PFSK-1 (cell line): ENCODE measurements at regions not wholly inside any gene's neighbourhood (a gene's known extent, or its start where the extent isn't known, plus 50 kb on each side); places are given as distances from the start of the nearest gene placed in this dataset.

Experiments
- FOXP2 ChIP-seq: optimal IDR thresholded peaks from 2 replicates; pipeline ENCODE3; 2011; ENCODE audit warnings: borderline replicate concordance, control low read depth, inconsistent platforms; ENCODE audit not compliant: insufficient read depth; ENCODE audit errors: extremely low read length, extremely low read depth
- POLR2AphosphoS5 ChIP-seq: IDR thresholded peaks from 2 replicates; pipeline ENCODE4 v1.6.1; 2012; ENCODE audit warnings: low read depth, mild to moderate bottlenecking, control low read depth, low read length, moderate library complexity
- SIN3A ChIP-seq: IDR thresholded peaks from 2 replicates; pipeline ENCODE4 v1.6.1; 2012; ENCODE audit warnings: mild to moderate bottlenecking, low read length, moderate library complexity, borderline replicate concordance; ENCODE audit not compliant: insufficient read depth
- TAF1 ChIP-seq: IDR thresholded peaks from 2 replicates; pipeline ENCODE4 v1.6.1; 2012; ENCODE audit warnings: low read length, control low read depth, borderline replicate concordance; ENCODE audit not compliant: insufficient read depth
- TF ChIP-seq, protein P1 (sequence below), 2 experiments: IDR thresholded peaks; 2 replicates each; pipeline versions ENCODE4 v1.6.1 to v1.8.0; 2011 to 2012; ENCODE audit warnings: low read depth in 2 of 2, low read length in 2 of 2, control low read depth in 1 of 2, inconsistent platforms in 1 of 2, mild to moderate bottlenecking in 1 of 2, moderate library complexity in 1 of 2; ENCODE audit not compliant: insufficient read depth in 1 of 2

DNA sequence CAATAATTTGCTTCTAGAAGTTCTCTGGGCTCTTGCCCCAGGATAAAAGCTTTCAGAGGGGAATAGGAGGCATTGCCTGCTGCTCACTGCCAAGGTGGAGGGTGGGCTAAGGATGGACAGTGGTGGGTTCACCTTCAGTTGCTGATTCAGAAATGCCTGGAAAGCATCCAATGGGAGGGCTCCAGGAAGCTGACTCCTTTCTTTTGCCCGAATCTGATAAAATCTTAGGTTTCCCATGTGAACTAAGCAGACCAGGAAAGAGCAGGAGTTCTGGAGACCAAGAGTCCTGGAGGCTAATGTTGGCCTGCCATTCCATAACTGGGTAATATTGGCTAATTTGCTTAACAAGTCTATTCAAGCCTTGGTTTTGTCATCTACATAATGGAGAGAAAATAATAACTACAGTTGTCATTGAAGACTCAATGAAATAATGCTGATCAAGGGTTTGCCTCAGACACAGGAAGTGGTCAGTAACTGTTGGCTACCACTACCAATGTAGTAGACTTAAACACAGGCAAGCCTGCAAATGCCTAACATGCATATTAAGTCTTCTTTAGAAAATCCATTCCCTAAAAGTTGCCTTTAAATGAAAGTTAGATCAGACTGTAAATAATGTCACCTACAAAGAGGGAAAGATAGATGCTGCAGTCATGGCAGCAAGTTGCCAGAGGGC is 528.4 kb upstream of the NBEA start:
- TF ChIP-seq POLR2AphosphoS5: no peak
- TF ChIP-seq SIN3A: no peak
- TF ChIP-seq FOXP2: no peak
- TF ChIP-seq, protein P1, sequence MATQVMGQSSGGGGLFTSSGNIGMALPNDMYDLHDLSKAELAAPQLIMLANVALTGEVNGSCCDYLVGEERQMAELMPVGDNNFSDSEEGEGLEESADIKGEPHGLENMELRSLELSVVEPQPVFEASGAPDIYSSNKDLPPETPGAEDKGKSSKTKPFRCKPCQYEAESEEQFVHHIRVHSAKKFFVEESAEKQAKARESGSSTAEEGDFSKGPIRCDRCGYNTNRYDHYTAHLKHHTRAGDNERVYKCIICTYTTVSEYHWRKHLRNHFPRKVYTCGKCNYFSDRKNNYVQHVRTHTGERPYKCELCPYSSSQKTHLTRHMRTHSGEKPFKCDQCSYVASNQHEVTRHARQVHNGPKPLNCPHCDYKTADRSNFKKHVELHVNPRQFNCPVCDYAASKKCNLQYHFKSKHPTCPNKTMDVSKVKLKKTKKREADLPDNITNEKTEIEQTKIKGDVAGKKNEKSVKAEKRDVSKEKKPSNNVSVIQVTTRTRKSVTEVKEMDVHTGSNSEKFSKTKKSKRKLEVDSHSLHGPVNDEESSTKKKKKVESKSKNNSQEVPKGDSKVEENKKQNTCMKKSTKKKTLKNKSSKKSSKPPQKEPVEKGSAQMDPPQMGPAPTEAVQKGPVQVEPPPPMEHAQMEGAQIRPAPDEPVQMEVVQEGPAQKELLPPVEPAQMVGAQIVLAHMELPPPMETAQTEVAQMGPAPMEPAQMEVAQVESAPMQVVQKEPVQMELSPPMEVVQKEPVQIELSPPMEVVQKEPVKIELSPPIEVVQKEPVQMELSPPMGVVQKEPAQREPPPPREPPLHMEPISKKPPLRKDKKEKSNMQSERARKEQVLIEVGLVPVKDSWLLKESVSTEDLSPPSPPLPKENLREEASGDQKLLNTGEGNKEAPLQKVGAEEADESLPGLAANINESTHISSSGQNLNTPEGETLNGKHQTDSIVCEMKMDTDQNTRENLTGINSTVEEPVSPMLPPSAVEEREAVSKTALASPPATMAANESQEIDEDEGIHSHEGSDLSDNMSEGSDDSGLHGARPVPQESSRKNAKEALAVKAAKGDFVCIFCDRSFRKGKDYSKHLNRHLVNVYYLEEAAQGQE (IDR thresholded peaks at IDR 0.05; ENCODE audit: insufficient read depth in 1 of 2, low read depth in 2 of 2, low read length in 2 of 2): no peak
- TF ChIP-seq TAF1: no peak
